Esophagus squamous epithelium (tissue), 4 donors: ENCODE measurements at regions not wholly inside any gene's neighbourhood (a gene's known extent, or its start where the extent isn't known, plus 50 kb on each side); places are given as distances from the start of the nearest gene placed in this dataset.

ENCODE experiments used
- CTCF ChIP-seq, 6 experiments: fragments of 450-650 bp in 4 of 6; fragments of 200-600 bp in 2 of 6; sonication (generic) in 2 of 6; IDR thresholded peaks; one replicate each; pipeline ENCODE4 v1.5.1; 2016 to 2019; ENCODE audit warnings: antibody characterized with exemption in 6 of 6, mild to moderate bottlenecking in 4 of 6, moderate library complexity in 4 of 6
- POLR2A ChIP-seq, 4 donors: fragments of 450-650 bp; IDR thresholded peaks; one replicate each; pipeline ENCODE4 v1.6.1; 2017; ENCODE audit warnings: antibody characterized with exemption in 4 of 4, mild to moderate bottlenecking in 4 of 4, moderate library complexity in 3 of 4

DNA sequence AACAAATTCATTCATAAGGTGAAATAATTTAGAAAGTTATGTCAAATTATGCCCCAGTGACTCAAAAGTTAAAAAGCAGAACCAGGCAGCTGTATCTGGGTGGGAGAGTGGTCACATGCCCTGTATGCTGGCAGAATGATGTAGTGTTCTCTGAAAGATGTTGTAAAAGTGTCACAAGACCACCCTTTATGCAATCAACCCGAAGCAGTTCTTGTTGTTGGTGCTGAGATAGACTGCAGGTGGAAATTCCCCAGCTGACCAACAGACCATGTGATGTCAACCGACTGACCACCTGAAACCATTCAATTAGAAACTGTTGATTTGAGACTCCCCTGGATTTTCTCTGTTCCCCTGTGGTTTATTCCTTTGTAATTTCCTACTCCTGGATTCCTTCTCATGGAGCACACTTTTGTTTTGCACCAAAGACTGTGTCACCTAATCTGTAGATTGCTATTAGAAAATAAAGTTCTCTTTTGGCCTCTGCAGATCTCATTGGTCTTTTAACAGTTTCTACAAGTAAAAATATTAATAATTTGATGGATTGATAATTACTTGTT is 1341.3 kb upstream of the LRRTM1 start:
- TF ChIP-seq CTCF (IDR thresholded peaks at IDR 0.05) (no peak), POLR2A (IDR thresholded peaks at IDR 0.05) (no peak)
